Lower leg skin (tissue), 3 donors: ENCODE measurements at regions not wholly inside any gene's neighbourhood (a gene's known extent, or its start where the extent isn't known, plus 50 kb on each side); places are given as distances from the start of the nearest gene placed in this dataset.

Experiments used
- POLR2A ChIP-seq, 2 donors: fragments of 450-650 bp; IDR thresholded peaks; one replicate each; pipeline ENCODE4 v1.6.1; 2016 to 2017; ENCODE audit warnings: antibody characterized with exemption in 2 of 2, mild to moderate bottlenecking in 1 of 2, moderate library complexity in 1 of 2
- TF ChIP-seq, protein P1 (sequence below), 3 donors: fragments of 450-650 bp; IDR thresholded peaks; one replicate each; pipeline ENCODE4 v1.5.1; 2016; ENCODE audit warnings: antibody characterized with exemption in 3 of 3, mild to moderate bottlenecking in 3 of 3, moderate library complexity in 2 of 3

DNA sequence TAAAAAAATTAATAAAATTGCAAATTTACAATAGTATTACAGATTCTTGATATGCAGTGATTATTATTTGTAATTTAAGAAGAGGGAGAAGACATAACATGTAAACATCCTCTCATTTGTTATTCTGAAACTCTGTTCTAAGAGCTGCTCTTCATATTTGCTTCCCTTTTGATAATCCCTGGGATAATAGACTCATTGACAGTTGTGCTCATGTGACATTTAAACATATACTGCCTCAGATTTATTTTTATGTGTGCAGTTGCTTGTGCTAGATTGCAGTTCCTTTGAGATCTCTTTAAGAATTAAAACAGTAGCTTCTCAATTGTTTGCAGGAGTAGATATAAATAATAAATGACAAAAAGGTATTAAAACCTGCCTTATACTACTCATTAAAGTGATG, 605.1 kb upstream of the CNTNAP5 start:
- TF ChIP-seq, protein P1, sequence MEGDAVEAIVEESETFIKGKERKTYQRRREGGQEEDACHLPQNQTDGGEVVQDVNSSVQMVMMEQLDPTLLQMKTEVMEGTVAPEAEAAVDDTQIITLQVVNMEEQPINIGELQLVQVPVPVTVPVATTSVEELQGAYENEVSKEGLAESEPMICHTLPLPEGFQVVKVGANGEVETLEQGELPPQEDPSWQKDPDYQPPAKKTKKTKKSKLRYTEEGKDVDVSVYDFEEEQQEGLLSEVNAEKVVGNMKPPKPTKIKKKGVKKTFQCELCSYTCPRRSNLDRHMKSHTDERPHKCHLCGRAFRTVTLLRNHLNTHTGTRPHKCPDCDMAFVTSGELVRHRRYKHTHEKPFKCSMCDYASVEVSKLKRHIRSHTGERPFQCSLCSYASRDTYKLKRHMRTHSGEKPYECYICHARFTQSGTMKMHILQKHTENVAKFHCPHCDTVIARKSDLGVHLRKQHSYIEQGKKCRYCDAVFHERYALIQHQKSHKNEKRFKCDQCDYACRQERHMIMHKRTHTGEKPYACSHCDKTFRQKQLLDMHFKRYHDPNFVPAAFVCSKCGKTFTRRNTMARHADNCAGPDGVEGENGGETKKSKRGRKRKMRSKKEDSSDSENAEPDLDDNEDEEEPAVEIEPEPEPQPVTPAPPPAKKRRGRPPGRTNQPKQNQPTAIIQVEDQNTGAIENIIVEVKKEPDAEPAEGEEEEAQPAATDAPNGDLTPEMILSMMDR (IDR thresholded peaks at IDR 0.05) = no peak
- TF ChIP-seq POLR2A (IDR thresholded peaks at IDR 0.05) = no peak
